GM12878 (cell line): ENCODE measurements at regions not wholly inside any gene's neighbourhood (a gene's known extent, or its start where the extent isn't known, plus 50 kb on each side); places are given as distances from the start of the nearest gene placed in this dataset.

Experiments
- ATAC-seq: fragments of 200-7000 bp; cut with Tn5 transposase; 3 replicates; pipeline ENCODE4 v1.9.1; 2020; ENCODE audit warnings: mild to moderate bottlenecking, moderate library complexity
- BruUV-seq: library from RNA; stranded (reverse); fragments of 400-500 nt; replicated peaks from 2 replicates; lab custom pipeline; 2021; lab: Mats Ljungman, UMichigan
- CTCF ChIA-PET: fragments of 300-600 bp; sonication (Branson Sonifier 250); formaldehyde crosslinking; extraction: SDS; loops from one replicate; lab custom pipeline; 2021; ENCODE audit warnings: inconsistent platforms; lab: Yijun Ruan, JAX
- POLR2A ChIA-PET: fragments of 350-600 bp; formaldehyde crosslinking; extraction: SDS; loops from one replicate; lab custom pipeline; 2021; ENCODE audit warnings: inconsistent platforms; lab: Charles Lee
- RAD21 ChIA-PET: fragments of 300-600 bp; sonication (Branson Sonifier 250); formaldehyde crosslinking; loops from one replicate; lab custom pipeline; 2023; ENCODE audit warnings: antibody characterized with exemption; ENCODE audit not compliant: unreplicated experiment; lab: Charles Lee
- SMC1A ChIA-PET: fragments of 300-600 bp; sonication (Branson Sonifier 250); formaldehyde crosslinking; loops from one replicate; lab custom pipeline; 2023; ENCODE audit not compliant: unreplicated experiment, uncharacterized antibody; lab: Charles Lee
- DNase-seq: peaks from one replicate; pipeline ENCODE4 v3.0.0-alpha.2; 2011; ENCODE audit warnings: low read depth, low spot score
- FAIRE-seq: peaks from 3 replicates; lab custom pipeline; 2011; peaks lifted over from hg19 to GRCh38; lab: Jason Lieb, UNC
- H2AFZ ChIP-seq: 2 replicates; pipeline ENCODE4 v1.6.0; 2011; ENCODE audit warnings: low read depth, low read length, control low read depth; ENCODE audit not compliant: control insufficient read depth
- H3K27ac ChIP-seq: 2 replicates; pipeline ENCODE4 v1.5.1; 2011; ENCODE audit warnings: control low read depth; ENCODE audit not compliant: control insufficient read depth, insufficient read depth
- H3K27me3 ChIP-seq, 2 experiments: replicated peaks in 1 of 2; 2 replicates each; pipeline versions ENCODE4 v1.6.0 to v1.6.1; 2011; ENCODE audit warnings: low read length in 1 of 2; ENCODE audit not compliant: control insufficient read depth in 2 of 2, insufficient read depth in 2 of 2
- H3K36me3 ChIP-seq, 2 experiments: 2 replicates each; pipeline ENCODE4 v1.5.1; 2011; ENCODE audit warnings: low read length in 1 of 2; ENCODE audit not compliant: control insufficient read depth in 2 of 2, insufficient read depth in 2 of 2
- H3K4me1 ChIP-seq: 2 replicates; pipeline ENCODE4 v1.6.1; 2011; ENCODE audit warnings: mild to moderate bottlenecking, low read length, moderate library complexity, mixed read lengths; ENCODE audit not compliant: control insufficient read depth, insufficient read depth
- H3K4me2 ChIP-seq: 2 replicates; pipeline ENCODE4 v1.6.0; 2011; ENCODE audit warnings: control low read depth; ENCODE audit not compliant: control insufficient read depth, insufficient read depth
- H3K4me3 ChIP-seq: fragments of 200-600 bp; sonication (generic); 2 replicates; pipeline ENCODE4 v1.5.1; 2016
- H3K79me2 ChIP-seq: 2 replicates; pipeline ENCODE4 v1.6.0; 2011; ENCODE audit warnings: low read length; ENCODE audit not compliant: control insufficient read depth, insufficient read depth
- H3K9ac ChIP-seq: 2 replicates; pipeline ENCODE4 v1.8.0; 2011; ENCODE audit warnings: low read length, control low read depth, mixed read lengths; ENCODE audit not compliant: control insufficient read depth, insufficient read depth
- H3K9me3 ChIP-seq: replicated peaks from 3 replicates; pipeline ENCODE4 v1.5.1; 2011; ENCODE audit warnings: mild to moderate bottlenecking, low read length; ENCODE audit not compliant: control insufficient read depth, insufficient read depth
- H4K20me1 ChIP-seq: 2 replicates; pipeline ENCODE4 v1.6.0; 2011; ENCODE audit not compliant: control insufficient read depth, insufficient read depth
- BCLAF1 ChIP-seq: fragments of 450-650 bp; IDR thresholded peaks from 2 replicates; pipeline ENCODE4 v1.6.1; 2017; ENCODE audit warnings: antibody characterized with exemption, mild to moderate bottlenecking, moderate library complexity
- FOS ChIP-seq: IDR thresholded peaks from 3 replicates; pipeline ENCODE4 v1.6.1; 2011; ENCODE audit warnings: borderline replicate concordance; ENCODE audit not compliant: insufficient read length; ENCODE audit errors: extremely low read depth
- HSF1 ChIP-seq: fragments of 150-350 bp; IDR thresholded peaks from 2 replicates; pipeline ENCODE4 v1.6.1; 2014; ENCODE audit warnings: mild to moderate bottlenecking, low read depth, low read length
- MYC ChIP-seq: IDR thresholded peaks from 2 replicates; pipeline ENCODE4 v1.6.1; 2011; ENCODE audit warnings: mild to moderate bottlenecking, low read length, moderate library complexity, inconsistent platforms; ENCODE audit not compliant: insufficient read depth, insufficient replicate concordance, insufficient read length, severe bottlenecking
- ZBTB40 ChIP-seq: fragments of 450-650 bp; IDR thresholded peaks from 2 replicates; pipeline ENCODE4 v1.6.1; 2016; ENCODE audit warnings: mild to moderate bottlenecking, moderate library complexity, borderline replicate concordance
- WGBS: methylation state at CpG from one replicate; pipeline ENCODE4 v1.1.6; 2016; ENCODE audit warnings: low lambda C conversion rate; ENCODE audit not compliant: insufficient replicate concordance, insufficient coverage; ENCODE audit errors: missing lambda C conversion rate; 5-methylcytosine and 5-hydroxymethylcytosine counted together
- in situ Hi-C: fragments of 300-500 bp; cut with MboI; formaldehyde crosslinking; loops from 9 replicates; pipeline ENCODE4 v1.14.3; 2018; ENCODE audit warnings: mixed read lengths
- intact Hi-C: fragments of 100-400 bp; cut with micrococcal nuclease; formaldehyde crosslinking; loops from one replicate; pipeline ENCODE4 v1.14.2; 2022; ENCODE audit not compliant: unreplicated experiment

GRCh38 chr9:75231167-75231566 is 142.9 kb downstream of the OSTF1 start (continued):
- no peak for TF ChIP-seq BCLAF1

- RAD21 ChIA-PET: no interaction called here
- H3K4me2 ChIP-seq: no peak overlapping the region
- H3K27ac ChIP-seq: no peak overlapping the region
- CTCF ChIA-PET: no interaction called here
- in situ Hi-C loops: no loop called here
- TF ChIP-seq ZBTB40 (no peak), MYC (no peak), FOS (no peak), HSF1 (no peak)
- TF ChIP-seq, all 136 proteins: peak for 0
- ATAC-seq: no peak
- no peaks in the 10 kb centered on the region for H3K4me1 ChIP-seq
- no peak overlapping the region for H3K9ac ChIP-seq
- FAIRE-seq: no peak
- ChIA-PET POLR2A (no interaction called here), SMC1A (interaction anchor here (0.7 kb wide), 1 partner anchor 839 kb away, joined by 3 read pairs; no protein-coding TSS in a partner anchor)
- BruUV-seq: no TSS peak
- intact Hi-C loops: no loop called here
- H2AFZ ChIP-seq: no peak overlapping the region
- H3K9me3 ChIP-seq: no peaks in the 10 kb centered on the region; the same call in 2 of the 3 replicates
- no peaks in the 10 kb centered on the region for H4K20me1 ChIP-seq
- no peak for DNase-seq
- no peaks in the 10 kb centered on the region for H3K36me3 ChIP-seq
- no peaks in the 10 kb centered on the region for H3K27me3 ChIP-seq
- no peaks in the 10 kb centered on the region for H3K79me2 ChIP-seq
- 40% methylated on average over 5 of the region's 5 CpGs for WGBS
- H3K4me3 ChIP-seq: no peak overlapping the region
Observed at GRCh38 chr9:75233011-75233410, 144.7 kb downstream of the OSTF1 start.
